ENCODE measurements at regions not wholly inside any gene's neighbourhood (a gene's known extent, or its start where the extent isn't known, plus 50 kb on each side); places are given as distances from the start of the nearest gene placed in this dataset.

GRCh38 chr9:73011956-73012355 lies 59.1 kb upstream of the ALDH1A1 start:
- DNase-seq (ENCODE audit: low spot score): no peak

- DNase-seq (ENCODE audit: low spot score): peak; percentile 81
These were observed 58.4 kb upstream of the ALDH1A1 start for GRCh38 chr9:73011181-73011750.

- DNase-seq (ENCODE audit: low spot score): no peak
These were observed 56.9 kb upstream of the ALDH1A1 start for GRCh38 chr9:73009649-73010288.

GRCh38 chr9:73007966-73008672 lies 55.3 kb upstream of the ALDH1A1 start:
- no peak for DNase-seq (ENCODE audit: low spot score)

DNA sequence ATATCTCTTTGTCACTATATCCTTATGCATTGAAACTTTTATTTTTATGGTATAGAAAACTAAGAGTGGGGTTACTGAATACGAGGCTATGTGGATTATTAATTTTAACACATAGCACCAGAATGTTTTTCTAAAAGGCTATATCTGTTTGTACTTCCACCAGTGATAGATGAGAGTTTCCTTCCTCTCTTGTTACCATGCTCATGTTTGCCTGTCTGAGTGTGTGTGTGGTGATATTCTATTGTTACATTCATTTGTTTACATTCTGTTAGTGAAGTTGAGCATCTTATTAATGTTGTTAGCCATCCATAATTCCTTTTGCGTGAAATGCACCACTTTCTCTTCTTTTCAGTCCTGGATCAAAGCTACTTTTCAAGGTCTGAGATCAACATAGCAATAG lies 54.1 kb upstream of the ALDH1A1 start:
- no peak for DNase-seq (ENCODE audit: low spot score)

Measured in AG08395 (cell line).